22Rv1 (cell line): ENCODE measurements at regions not wholly inside any gene's neighbourhood (a gene's known extent, or its start where the extent isn't known, plus 50 kb on each side); places are given as distances from the start of the nearest gene placed in this dataset.

Source experiments
- CTCF ChIP-seq: fragments of 450-650 bp; IDR thresholded peaks from 2 replicates; pipeline ENCODE4 v1.5.1; 2017; ENCODE audit warnings: mild to moderate bottlenecking
- ZFX ChIP-seq: fragments of 450-650 bp; IDR thresholded peaks from 2 replicates; pipeline ENCODE4 v1.6.1; 2017; ENCODE audit warnings: antibody characterized with exemption, borderline replicate concordance

GRCh38 chr3:88412346-88412745 lies 262.6 kb downstream of the C3orf38 start:
- no peak for TF ChIP-seq CTCF
- no peak for TF ChIP-seq ZFX
